GM19193 (cell line): ENCODE measurements at regions not wholly inside any gene's neighbourhood (a gene's known extent, or its start where the extent isn't known, plus 50 kb on each side); places are given as distances from the start of the nearest gene placed in this dataset.

Experiments
- POLR2A ChIP-seq: IDR thresholded peaks from 4 replicates; pipeline ENCODE4 v1.6.1; 2011; ENCODE audit not compliant: insufficient read depth, insufficient read length; ENCODE audit errors: extremely low read depth

DNA sequence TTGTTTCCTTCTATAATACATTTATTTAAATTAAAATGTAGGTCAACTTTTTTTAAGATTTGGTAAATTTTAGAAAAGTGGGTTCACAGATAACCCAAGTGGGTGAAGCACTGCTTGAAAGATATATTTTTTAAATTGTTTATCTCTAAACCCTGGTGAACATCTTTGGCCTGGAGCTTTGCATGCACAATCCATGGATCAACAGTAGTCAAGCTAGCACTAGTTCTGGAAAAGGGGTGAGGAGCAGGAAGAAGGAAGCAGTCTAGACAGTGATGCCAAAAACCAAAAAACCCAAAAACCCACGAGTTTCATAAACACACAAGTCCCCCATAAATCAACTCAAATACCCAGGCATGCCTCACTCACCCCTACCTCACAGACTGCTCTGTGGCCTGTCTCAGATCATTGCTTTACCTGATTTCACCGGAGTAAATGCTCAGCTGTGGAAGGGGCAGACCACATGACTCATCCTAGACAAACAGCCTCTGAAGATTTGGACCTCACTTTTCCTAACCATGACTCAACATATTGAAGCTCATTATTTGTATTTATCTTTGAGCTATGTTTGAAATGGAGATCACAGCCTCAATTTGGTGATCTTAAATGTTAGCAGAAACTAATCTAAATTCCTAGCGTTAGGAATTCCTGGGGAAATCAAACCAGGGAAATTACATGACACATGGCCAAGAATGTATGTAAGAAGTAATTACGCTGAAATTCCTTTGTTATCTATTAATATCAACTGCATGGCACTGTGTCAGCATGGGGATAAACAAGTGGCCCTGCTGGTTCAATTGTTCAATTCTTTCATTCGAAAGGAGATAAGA lies 149.6 kb downstream of the ZNF608 start:
- TF ChIP-seq POLR2A = no peak

DNA sequence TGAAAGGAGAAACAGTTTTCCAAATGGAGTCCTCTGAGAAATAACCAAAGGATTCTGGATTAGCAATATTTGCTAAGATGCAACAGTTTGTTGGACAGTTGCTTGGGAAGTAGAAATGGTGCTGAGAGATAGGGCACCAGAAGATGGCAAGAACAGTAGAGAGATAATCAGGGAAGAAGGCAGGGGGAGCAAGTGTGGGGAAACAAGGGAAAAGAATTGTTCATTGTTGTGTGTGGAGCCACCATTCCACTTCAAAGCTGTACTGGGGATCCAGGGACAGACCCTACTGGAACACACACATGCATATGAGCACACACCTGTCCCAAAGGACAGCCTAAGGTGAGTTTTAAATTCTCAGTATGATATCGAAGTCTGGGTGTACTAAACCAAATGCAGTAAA lies 152.5 kb downstream of the ZNF608 start:
- TF ChIP-seq POLR2A = no peak

DNA sequence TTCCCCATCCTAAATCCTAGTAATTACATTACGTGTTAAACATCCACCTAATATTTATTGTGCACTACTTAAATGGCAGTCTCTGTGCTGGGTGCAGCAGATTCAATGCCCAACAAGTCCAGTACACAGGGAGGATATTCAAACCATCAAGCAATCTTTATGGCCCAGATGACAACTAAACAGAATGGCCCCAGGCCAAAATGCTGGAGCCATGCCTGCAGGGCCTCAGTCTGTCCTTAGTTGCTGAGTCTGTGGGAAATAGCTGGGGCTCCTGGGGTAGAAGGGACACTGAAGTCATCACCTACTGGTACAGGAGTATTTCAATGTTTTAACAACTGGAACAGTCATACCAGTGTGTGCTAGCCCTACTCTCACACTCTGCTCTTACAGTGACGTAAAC lies 153.5 kb downstream of the ZNF608 start:
- TF ChIP-seq POLR2A = no peak

DNA sequence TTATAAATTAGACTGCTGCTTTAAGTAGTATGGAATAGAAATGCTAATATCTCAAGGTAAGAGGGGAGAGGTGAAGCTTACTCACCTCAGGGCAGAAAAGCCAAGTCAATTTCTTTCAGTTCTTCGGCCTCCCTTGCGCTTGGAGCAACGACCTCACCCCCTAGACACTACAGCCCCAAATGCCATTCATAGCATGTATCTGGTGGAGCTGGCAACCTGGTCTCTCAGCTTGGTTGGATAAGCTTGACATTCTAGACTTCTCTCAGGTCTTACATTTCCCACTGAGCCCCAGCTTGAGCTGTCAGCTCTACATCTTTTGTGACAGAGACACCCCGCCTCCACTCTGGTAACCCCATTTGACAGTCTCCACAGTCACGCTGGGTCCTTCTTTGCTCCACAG lies 154.9 kb downstream of the ZNF608 start:
- no peak for TF ChIP-seq POLR2A

DNA sequence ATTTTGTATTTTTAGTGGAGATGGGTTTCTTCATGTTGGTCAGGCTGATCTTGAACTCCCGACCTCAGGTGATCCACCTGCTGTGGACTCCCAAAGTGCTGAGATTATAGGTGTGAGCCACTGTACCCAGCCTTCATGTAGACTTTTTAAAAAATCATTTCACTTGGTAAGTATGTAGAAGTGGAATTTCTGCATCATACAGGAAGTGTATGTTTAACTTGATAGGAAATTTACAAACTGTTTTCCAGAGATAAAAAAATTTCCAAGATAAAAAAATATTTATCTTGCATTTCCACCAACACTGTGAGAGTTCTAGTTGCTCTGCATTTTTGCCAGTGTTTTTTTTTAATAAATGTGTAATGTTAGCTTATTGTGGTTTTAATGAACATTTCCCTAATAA lies 155.8 kb downstream of the ZNF608 start:
- no peak for TF ChIP-seq POLR2A

DNA sequence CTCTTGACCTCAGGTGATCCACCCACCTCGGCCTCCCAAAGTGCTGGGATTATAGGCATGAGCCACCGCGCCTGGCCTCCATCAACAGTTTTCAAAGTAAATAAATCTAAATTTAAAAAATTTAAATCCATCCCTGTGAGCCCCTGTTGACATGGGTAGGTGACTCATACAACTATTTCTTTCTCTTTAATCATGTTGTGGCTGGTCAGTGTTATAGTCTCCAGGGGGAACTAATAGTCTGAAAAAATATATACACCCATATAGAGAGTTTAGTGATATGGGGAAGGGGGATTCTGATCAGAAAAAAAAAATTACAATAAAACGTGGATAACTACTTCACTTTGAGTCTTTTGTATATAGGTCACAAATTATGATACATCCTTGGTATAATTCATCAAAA lies 159.2 kb downstream of the ZNF608 start:
- no peak for TF ChIP-seq POLR2A

DNA sequence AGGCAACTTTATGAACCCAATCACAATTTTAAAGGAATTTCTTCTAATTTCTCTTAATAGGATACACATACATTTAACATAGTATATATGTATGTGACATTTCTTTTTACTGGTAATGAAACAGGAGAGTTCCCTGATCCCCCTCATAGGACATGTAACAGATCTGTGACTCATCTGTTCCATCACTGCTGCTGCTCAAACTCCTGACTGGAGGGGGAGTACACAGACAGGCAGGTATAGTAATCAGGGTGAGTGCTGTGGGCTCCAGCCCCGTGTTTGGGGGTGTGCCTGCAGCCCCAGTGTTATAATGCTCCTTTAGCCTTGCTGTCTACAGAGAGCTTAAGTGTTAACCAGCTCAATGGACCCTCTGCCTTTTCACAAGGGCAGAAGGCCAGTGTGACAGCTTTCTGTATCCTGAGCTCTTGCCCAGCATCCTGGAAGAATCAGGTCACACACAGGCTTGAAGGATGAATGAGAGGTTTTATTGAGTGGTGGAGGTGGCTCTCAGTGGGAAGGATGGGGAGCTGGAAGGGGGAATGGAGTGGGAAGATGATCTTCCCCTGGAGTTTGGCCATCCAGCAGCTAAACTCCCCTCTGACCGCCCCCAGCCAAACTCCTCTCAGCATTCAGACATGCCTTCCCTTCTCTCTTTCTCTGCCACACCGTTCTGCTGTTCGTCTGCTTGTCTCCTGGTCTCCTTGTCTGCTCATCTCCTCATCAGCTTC lies 161.3 kb downstream of the ZNF608 start:
- TF ChIP-seq POLR2A = no peak

DNA sequence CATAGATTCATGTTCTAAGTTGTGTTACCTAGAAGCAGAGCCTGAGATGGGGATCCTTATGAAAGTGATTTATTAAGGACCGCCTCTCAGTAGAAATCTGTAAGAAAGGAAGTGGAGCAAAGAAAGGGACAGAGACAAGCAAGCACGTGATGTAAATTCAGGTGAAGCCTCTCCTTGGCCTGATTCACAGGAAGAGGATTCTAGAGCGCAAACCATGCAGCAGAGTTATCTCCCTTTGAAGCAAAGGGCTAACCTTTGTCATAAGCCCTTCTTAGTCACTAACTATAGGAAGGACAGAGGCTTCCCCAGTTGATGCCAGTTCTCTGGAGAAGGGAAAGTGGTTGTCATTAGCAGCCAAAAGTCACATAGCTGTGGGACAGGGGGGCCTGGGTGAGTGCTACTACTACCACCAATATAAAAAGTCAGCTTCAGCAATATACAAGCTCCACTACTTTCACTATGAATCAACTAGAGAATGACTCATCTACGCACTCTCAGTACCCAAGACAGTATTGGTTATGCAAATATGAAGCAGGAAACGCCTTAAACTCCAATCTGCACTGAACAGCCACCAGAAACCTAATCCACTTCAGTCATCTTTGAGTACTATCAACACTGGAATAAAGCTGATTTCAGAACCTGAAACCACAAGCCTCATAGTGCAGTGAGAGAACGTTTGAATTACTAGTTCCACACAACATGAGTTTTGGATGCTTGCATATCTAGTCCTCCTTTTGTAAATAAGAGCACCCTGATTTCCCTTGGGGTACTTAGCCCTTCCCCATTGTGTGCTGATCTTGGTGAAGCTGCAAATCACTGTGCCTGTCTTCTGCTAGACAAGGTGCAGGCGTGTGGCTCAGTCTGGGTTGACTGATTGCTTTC lies 162.7 kb downstream of the ZNF608 start:
- TF ChIP-seq POLR2A = no peak

DNA sequence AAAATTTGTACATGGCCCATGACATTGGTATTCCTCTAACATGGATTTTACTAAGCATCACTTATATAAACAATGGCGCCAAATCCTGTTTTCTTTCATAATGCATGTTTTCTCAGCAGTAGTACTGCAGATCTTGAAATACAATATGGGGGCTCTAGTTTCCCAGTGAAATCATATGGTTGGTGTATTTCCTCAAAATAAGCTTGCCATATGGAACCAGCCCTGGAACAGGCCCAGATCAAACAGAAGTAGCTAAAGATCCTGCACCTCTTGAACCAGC lies 163.9 kb downstream of the ZNF608 start:
- no peak for TF ChIP-seq POLR2A

DNA sequence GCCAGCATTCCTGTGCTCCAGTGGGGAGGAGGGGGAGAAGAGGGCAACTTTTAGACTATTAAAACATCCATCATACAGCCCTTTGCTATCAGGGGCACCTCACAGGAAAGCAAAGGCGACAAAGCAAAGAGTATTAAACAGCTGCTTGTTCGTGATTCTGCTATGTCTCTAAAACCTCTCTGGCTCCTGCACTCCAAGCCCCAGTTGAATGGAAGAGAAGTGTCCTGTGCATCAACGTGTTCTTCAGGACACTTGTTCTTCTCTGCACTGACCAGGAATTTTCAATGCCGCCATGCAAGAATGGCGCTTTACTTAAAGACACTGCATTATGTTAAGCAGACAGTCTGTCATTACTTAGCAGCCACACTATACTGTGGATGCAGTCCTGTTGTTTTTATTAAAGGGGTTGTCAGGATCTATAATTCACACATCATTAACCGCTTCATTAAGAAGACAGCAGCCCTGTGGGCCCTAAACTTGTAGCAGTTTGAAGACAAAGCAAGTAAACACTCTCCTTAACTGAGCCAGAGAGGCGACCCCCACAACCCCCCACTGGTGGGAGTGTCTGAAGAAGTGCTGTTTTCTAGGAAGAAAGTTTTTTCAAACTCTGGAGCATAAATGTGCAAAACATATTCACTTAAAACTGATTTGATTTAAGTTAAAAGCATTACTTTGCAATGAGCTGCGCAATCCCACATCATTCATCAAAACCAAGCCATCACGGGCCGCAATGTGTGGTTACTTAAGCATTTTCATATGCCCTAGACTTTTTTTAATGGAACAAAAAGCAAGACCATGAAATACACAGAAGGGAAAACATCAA lies 164.5 kb downstream of the ZNF608 start:
- TF ChIP-seq POLR2A = no peak

DNA sequence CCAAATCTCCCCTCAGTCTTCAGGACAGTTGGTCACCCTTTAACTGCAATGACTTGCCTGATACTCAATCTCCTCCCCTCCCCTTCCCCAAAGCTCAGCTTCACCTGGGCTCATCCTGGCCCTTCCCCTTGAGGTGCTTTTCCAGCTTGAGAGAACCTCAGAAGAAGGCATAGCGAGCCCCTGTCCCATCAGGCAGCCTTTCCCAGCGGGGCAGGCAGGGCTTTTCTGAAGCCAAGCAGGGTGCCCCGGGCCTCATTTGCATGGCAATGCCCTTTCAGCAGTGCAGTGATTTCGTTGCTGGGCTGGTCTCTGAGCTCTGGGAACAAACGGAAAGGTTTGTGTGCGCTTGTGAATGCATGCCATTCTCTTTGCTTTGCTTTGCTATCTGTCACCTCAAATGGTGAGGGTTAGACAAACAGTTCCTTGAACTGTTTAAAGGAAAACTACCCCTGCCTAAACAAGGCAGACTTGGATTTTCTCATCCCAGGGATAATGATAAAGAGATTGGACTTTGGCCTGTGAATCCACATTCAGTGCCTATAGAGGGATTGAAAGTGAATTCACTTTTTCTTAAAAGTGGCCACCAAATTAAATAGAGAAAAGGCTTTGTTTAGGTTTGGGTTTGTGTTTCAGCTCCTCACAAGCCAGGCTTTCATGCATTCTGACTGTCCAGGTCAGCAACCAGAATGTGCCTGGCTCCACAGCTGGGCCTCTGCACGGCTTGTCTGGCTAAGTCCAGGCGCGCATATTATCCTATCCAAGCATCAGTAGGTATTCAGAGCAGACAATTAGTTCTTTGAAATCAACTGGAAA lies 165.3 kb downstream of the ZNF608 start:
- no peak for TF ChIP-seq POLR2A

DNA sequence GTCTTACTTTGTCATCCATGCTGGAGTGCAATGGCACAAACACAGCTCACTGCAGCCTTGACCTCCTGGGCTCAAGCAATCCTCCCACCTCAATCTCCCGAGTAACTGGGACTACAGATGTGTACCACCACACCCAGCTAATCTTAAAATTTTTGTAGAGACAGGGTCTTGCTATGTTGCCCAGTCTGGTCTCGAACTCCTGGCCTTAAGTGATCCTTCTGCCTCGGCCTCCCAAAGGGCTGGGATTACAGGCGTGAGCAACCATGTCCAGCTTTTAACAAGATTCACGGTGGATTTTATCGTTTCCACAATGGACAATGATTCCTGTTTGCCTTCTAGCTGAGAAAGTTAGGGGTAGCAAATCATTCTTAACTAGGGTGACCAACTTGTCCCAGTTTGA lies 165.9 kb downstream of the ZNF608 start:
- TF ChIP-seq POLR2A = no peak

DNA sequence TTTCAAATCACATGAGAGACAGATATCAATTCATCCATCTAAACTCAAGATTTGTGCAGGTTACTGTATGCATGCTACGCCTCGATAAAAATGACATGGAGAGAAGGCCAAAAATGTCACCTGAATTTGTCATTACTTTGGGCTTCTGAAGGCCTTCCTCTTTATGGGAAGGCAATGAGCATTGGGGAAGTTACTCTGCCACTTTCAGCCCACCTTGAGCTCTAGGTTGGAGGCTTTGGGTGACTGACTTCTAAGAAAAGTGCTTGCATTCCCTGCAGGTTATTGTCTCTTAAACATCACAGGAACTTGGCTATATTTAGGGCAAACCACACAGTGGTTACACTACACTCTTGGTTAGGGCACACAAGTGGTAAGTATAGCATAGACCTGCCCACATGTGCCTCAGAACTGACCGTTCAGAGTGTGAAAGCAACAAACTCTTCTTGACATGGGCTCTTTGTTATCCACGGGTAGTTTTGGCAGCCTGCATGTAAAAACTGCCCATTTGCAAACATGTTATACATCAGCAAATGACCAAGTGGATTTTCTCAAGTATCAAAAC lies 169.5 kb downstream of the ZNF608 start:
- TF ChIP-seq POLR2A = no peak
